ENCODE measurements at regions not wholly inside any gene's neighbourhood (a gene's known extent, or its start where the extent isn't known, plus 50 kb on each side); places are given as distances from the start of the nearest gene placed in this dataset.

GRCh38 chr15:79193549-79193948, 89.0 kb upstream of the ANKRD34C start:
- TF ChIP-seq CTCF (IDR thresholded peaks at IDR 0.05; ENCODE audit: extremely low read depth, insufficient read depth, missing control alignments) = no peak
- in situ Hi-C loops (cut with MboI; ENCODE audit: low pct_unique_long_range_greater_than_20kb, low sequenced_read_pairs, unreplicated experiment) = no loop called here
- no peak for DNase-seq (ENCODE audit: low spot score)

- no peak for DNase-seq (ENCODE audit: low spot score)
- in situ Hi-C loops (cut with MboI; ENCODE audit: low pct_unique_long_range_greater_than_20kb, low sequenced_read_pairs, unreplicated experiment) = no loop called here
Measured at GRCh38 chr15:79193103-79193502, 89.4 kb upstream of the ANKRD34C start.

GRCh38 chr15:79192462-79193036, 90.0 kb upstream of the ANKRD34C start:
- in situ Hi-C loops (cut with MboI; ENCODE audit: low pct_unique_long_range_greater_than_20kb, low sequenced_read_pairs, unreplicated experiment) = no loop called here

More at GRCh38 chr15:79193103-79193502, 89.4 kb upstream of the ANKRD34C start:
- TF ChIP-seq CTCF (IDR thresholded peaks at IDR 0.05; ENCODE audit: extremely low read depth, insufficient read depth, missing control alignments) = no peak

GRCh38 chr15:79190093-79190492, 92.4 kb upstream of the ANKRD34C start:
- in situ Hi-C loops (cut with MboI; ENCODE audit: low pct_unique_long_range_greater_than_20kb, low sequenced_read_pairs, unreplicated experiment) = no loop called here
- DNase-seq (ENCODE audit: low spot score) = no peak

More at GRCh38 chr15:79192462-79193036, 90.0 kb upstream of the ANKRD34C start:
- TF ChIP-seq CTCF (IDR thresholded peaks at IDR 0.05; ENCODE audit: extremely low read depth, insufficient read depth, missing control alignments) = no peak
- DNase-seq (ENCODE audit: low spot score) = no peak

GRCh38 chr15:79186616-79187015, 95.9 kb upstream of the ANKRD34C start:
- in situ Hi-C loops (cut with MboI; ENCODE audit: low pct_unique_long_range_greater_than_20kb, low sequenced_read_pairs, unreplicated experiment) = loop anchor here (10.0 kb wide), 2 partner anchors 162 to 272 kb away; no protein-coding TSS in a partner anchor
- no peak for TF ChIP-seq CTCF (IDR thresholded peaks at IDR 0.05; ENCODE audit: extremely low read depth, insufficient read depth, missing control alignments)

More at GRCh38 chr15:79190093-79190492, 92.4 kb upstream of the ANKRD34C start:
- TF ChIP-seq CTCF (IDR thresholded peaks at IDR 0.05; ENCODE audit: extremely low read depth, insufficient read depth, missing control alignments) = no peak

GRCh38 chr15:79185199-79185598, 94.6 kb upstream of the RASGRF1 start:
- no peak for DNase-seq (ENCODE audit: low spot score)
- peak; percentile 53 for TF ChIP-seq CTCF (IDR thresholded peaks at IDR 0.05; ENCODE audit: extremely low read depth, insufficient read depth, missing control alignments)
- in situ Hi-C loops (cut with MboI; ENCODE audit: low pct_unique_long_range_greater_than_20kb, low sequenced_read_pairs, unreplicated experiment) = loop anchor here (10.0 kb wide), 2 partner anchors 160 to 270 kb away; no protein-coding TSS in a partner anchor

More at GRCh38 chr15:79186616-79187015, 95.9 kb upstream of the ANKRD34C start:
- no peak for DNase-seq (ENCODE audit: low spot score)
